ENCODE measurements at regions not wholly inside any gene's neighbourhood (a gene's known extent, or its start where the extent isn't known, plus 50 kb on each side); places are given as distances from the start of the nearest gene placed in this dataset.
A peak's percentile ranks its signal among the peaks of the same experiment; 100 is the strongest.
"Not testable (repeated sequence)": the region's sequence is repeated elsewhere in the genome, so short reads cannot be mapped to it uniquely, and the experiment has no call there.

- peaks cover 6% of the 10 kb centered on the region for H3K27me3 ChIP-seq (ENCODE audit: control insufficient read depth, insufficient read depth, low read length)
- DNase-seq = no peak
- H3K4me1 ChIP-seq (ENCODE audit: control insufficient read depth, insufficient read depth, low read length) = no peaks in the 10 kb centered on the region
- no peaks in the 10 kb centered on the region for H3K36me3 ChIP-seq (ENCODE audit: control insufficient read depth, insufficient read depth, low read length)
- no peak overlapping the region for H3K27ac ChIP-seq (ENCODE audit: low read length)
- WGBS (ENCODE audit: insufficient coverage) = no CpG with 5 or more reads among the region's 5 CpGs
- no peak overlapping the region for H3K4me3 ChIP-seq (ENCODE audit: low read length)
- no peaks in the 10 kb centered on the region for H3K9me3 ChIP-seq (replicated peaks; ENCODE audit: control insufficient read depth, low read depth, low read length)
Observed at GRCh38 chr6:958488-958887, 265.5 kb upstream of the EXOC2 start.

GRCh38 chr6:951399-952181 lies 258.7 kb upstream of the EXOC2 start:
- H3K36me3 ChIP-seq (ENCODE audit: control insufficient read depth, insufficient read depth, low read length) = no peaks in the 10 kb centered on the region
- no peaks in the 10 kb centered on the region for H3K9me3 ChIP-seq (replicated peaks; ENCODE audit: control insufficient read depth, low read depth, low read length)
- WGBS (ENCODE audit: insufficient coverage) = no CpG with 5 or more reads among the region's 9 CpGs
- peaks cover 10% of the 10 kb centered on the region for H3K27me3 ChIP-seq (ENCODE audit: control insufficient read depth, insufficient read depth, low read length)
- H3K4me3 ChIP-seq (ENCODE audit: low read length) = no peak overlapping the region
- H3K4me1 ChIP-seq (ENCODE audit: control insufficient read depth, insufficient read depth, low read length) = no peaks in the 10 kb centered on the region
- H3K27ac ChIP-seq (ENCODE audit: low read length) = no peak overlapping the region
- DNase-seq = no peak

- WGBS (ENCODE audit: insufficient coverage) = 85% methylated on average over 7 of the region's 7 CpGs
- H3K4me3 ChIP-seq (ENCODE audit: low read length) = no peak overlapping the region
Observed at GRCh38 chr6:947235-947934, 254.4 kb upstream of the EXOC2 start.

GRCh38 chr6:946546-946945 lies 253.6 kb upstream of the EXOC2 start:
- H3K27me3 ChIP-seq (ENCODE audit: control insufficient read depth, insufficient read depth, low read length) = peaks cover 7% of the 10 kb centered on the region
- no CpG with 5 or more reads among the region's 3 CpGs for WGBS (ENCODE audit: insufficient coverage)
- H3K9me3 ChIP-seq (replicated peaks; ENCODE audit: control insufficient read depth, low read depth, low read length) = peaks cover 9% of the 10 kb centered on the region
- peak; percentile 44 for DNase-seq
- H3K4me3 ChIP-seq (ENCODE audit: low read length) = no peak overlapping the region
- H3K27ac ChIP-seq (ENCODE audit: low read length) = no peak overlapping the region
- H3K4me1 ChIP-seq (ENCODE audit: control insufficient read depth, insufficient read depth, low read length) = no peaks in the 10 kb centered on the region
- H3K36me3 ChIP-seq (ENCODE audit: control insufficient read depth, insufficient read depth, low read length) = no peaks in the 10 kb centered on the region

More at GRCh38 chr6:947235-947934, 254.4 kb upstream of the EXOC2 start:
- no peaks in the 10 kb centered on the region for H3K4me1 ChIP-seq (ENCODE audit: control insufficient read depth, insufficient read depth, low read length)
- peaks cover 9% of the 10 kb centered on the region for H3K9me3 ChIP-seq (replicated peaks; ENCODE audit: control insufficient read depth, low read depth, low read length)
- no peaks in the 10 kb centered on the region for H3K36me3 ChIP-seq (ENCODE audit: control insufficient read depth, insufficient read depth, low read length)
- H3K27me3 ChIP-seq (ENCODE audit: control insufficient read depth, insufficient read depth, low read length) = peaks cover 7% of the 10 kb centered on the region
- no peak for DNase-seq
- no peak overlapping the region for H3K27ac ChIP-seq (ENCODE audit: low read length)

- Histone ChIP-seq H3K9me3 (replicated peaks; ENCODE audit: control insufficient read depth, low read depth, low read length) (peaks cover 9% of the 10 kb centered on the region), H3K27me3 (ENCODE audit: control insufficient read depth, insufficient read depth, low read length) (peaks cover 3% of the 10 kb centered on the region), H3K4me1 (ENCODE audit: control insufficient read depth, insufficient read depth, low read length) (no peaks in the 10 kb centered on the region), H3K4me3 (ENCODE audit: low read length) (no peak overlapping the region), H3K27ac (ENCODE audit: low read length) (no peak overlapping the region), H3K36me3 (ENCODE audit: control insufficient read depth, insufficient read depth, low read length) (no peaks in the 10 kb centered on the region)
- no peak for DNase-seq
- WGBS (ENCODE audit: insufficient coverage) = 74% methylated on average over 8 of the region's 12 CpGs
Observed at GRCh38 chr6:939526-940252, 246.8 kb upstream of the EXOC2 start.

- DNase-seq = no peak
- H3K36me3 ChIP-seq (ENCODE audit: control insufficient read depth, insufficient read depth, low read length) = no peaks in the 10 kb centered on the region
- H3K27ac ChIP-seq (ENCODE audit: low read length) = no peak overlapping the region
- H3K9me3 ChIP-seq (replicated peaks; ENCODE audit: control insufficient read depth, low read depth, low read length) = peaks cover 2% of the 10 kb centered on the region
- peaks cover 5% of the 10 kb centered on the region for H3K27me3 ChIP-seq (ENCODE audit: control insufficient read depth, insufficient read depth, low read length)
- WGBS (ENCODE audit: insufficient coverage) = 51% methylated on average over 3 of the region's 7 CpGs
- H3K4me3 ChIP-seq (ENCODE audit: low read length) = no peak overlapping the region
- no peaks in the 10 kb centered on the region for H3K4me1 ChIP-seq (ENCODE audit: control insufficient read depth, insufficient read depth, low read length)
Observed at GRCh38 chr6:938916-939315, 246.0 kb upstream of the EXOC2 start.

GRCh38 chr6:938271-938905 lies 245.4 kb upstream of the EXOC2 start:
- Histone ChIP-seq H3K4me3 (ENCODE audit: low read length) (no peak overlapping the region), H3K4me1 (ENCODE audit: control insufficient read depth, insufficient read depth, low read length) (no peaks in the 10 kb centered on the region), H3K9me3 (replicated peaks; ENCODE audit: control insufficient read depth, low read depth, low read length) (peaks cover under 1% of the 10 kb centered on the region), H3K36me3 (ENCODE audit: control insufficient read depth, insufficient read depth, low read length) (no peaks in the 10 kb centered on the region), H3K27me3 (ENCODE audit: control insufficient read depth, insufficient read depth, low read length) (peaks cover 6% of the 10 kb centered on the region), H3K27ac (ENCODE audit: low read length) (no peak overlapping the region)
- 84% methylated on average over 15 of the region's 16 CpGs for WGBS (ENCODE audit: insufficient coverage)
- DNase-seq = no peak

GRCh38 chr6:935582-935981 lies 242.6 kb upstream of the EXOC2 start:
- no peaks in the 10 kb centered on the region for H3K4me1 ChIP-seq (ENCODE audit: control insufficient read depth, insufficient read depth, low read length)
- H3K9me3 ChIP-seq (replicated peaks; ENCODE audit: control insufficient read depth, low read depth, low read length) = no peaks in the 10 kb centered on the region
- no peak for DNase-seq
- H3K27me3 ChIP-seq (ENCODE audit: control insufficient read depth, insufficient read depth, low read length) = peaks cover 6% of the 10 kb centered on the region
- no peak overlapping the region for H3K27ac ChIP-seq (ENCODE audit: low read length)
- no peaks in the 10 kb centered on the region for H3K36me3 ChIP-seq (ENCODE audit: control insufficient read depth, insufficient read depth, low read length)
- H3K4me3 ChIP-seq (ENCODE audit: low read length) = no peak overlapping the region
- WGBS (ENCODE audit: insufficient coverage) = 74% methylated on average over 7 of the region's 8 CpGs

- peaks cover 6% of the 10 kb centered on the region for H3K27me3 ChIP-seq (ENCODE audit: control insufficient read depth, insufficient read depth, low read length)
- H3K27ac ChIP-seq (ENCODE audit: low read length) = no peak overlapping the region
- no peaks in the 10 kb centered on the region for H3K4me1 ChIP-seq (ENCODE audit: control insufficient read depth, insufficient read depth, low read length)
- WGBS (ENCODE audit: insufficient coverage) = 77% methylated on average over 2 of the region's 3 CpGs
- DNase-seq = no peak
- H3K4me3 ChIP-seq (ENCODE audit: low read length) = no peak overlapping the region
- H3K9me3 ChIP-seq (replicated peaks; ENCODE audit: control insufficient read depth, low read depth, low read length) = no peaks in the 10 kb centered on the region
- no peaks in the 10 kb centered on the region for H3K36me3 ChIP-seq (ENCODE audit: control insufficient read depth, insufficient read depth, low read length)
Observed at GRCh38 chr6:934686-935085, 241.7 kb upstream of the EXOC2 start.

- H3K36me3 ChIP-seq (ENCODE audit: control insufficient read depth, insufficient read depth, low read length); H3K9me3 ChIP-seq (replicated peaks; ENCODE audit: control insufficient read depth, low read depth, low read length); H3K27me3 ChIP-seq (ENCODE audit: control insufficient read depth, insufficient read depth, low read length); H3K4me3 ChIP-seq (ENCODE audit: low read length); H3K27ac ChIP-seq (ENCODE audit: low read length); DNase-seq; H3K4me1 ChIP-seq (ENCODE audit: control insufficient read depth, insufficient read depth, low read length): not testable (repeated sequence)
- WGBS (ENCODE audit: insufficient coverage) = no CpG with 5 or more reads among the region's 4 CpGs
Observed at GRCh38 chr6:931919-932318, 239.0 kb upstream of the EXOC2 start.
